ENCODE measurements at regions not wholly inside any gene's neighbourhood (a gene's known extent, or its start where the extent isn't known, plus 50 kb on each side); places are given as distances from the start of the nearest gene placed in this dataset.
"Not testable (repeated sequence)": the region's sequence is repeated elsewhere in the genome, so short reads cannot be mapped to it uniquely, and the experiment has no call there.

GRCh38 chr13:88704600-88705275 is 1033.6 kb downstream of the SLITRK5 start:
- no peak for DNase-seq (ENCODE audit: low read depth)

DNA sequence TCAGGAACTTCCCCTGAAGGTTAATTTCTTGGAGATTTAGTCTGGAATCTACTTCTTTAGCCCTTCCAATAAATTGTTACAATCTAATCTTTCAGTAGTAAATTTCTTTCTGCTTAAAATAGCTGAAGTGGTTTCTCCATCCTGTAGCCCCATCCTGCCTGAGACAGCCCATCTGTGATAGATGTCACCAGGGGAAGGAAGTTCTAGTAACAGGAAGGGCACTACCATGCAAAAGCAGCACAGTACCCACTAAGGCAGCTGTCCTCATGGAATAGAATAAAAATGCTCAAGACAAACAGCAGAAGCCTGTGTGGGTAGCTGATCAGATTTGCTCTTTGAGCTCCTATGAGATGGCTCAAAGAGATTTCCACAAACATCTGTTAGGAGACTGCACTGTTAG is 1036.5 kb downstream of the SLITRK5 start:
- DNase-seq (ENCODE audit: low read depth), result no peak

DNA sequence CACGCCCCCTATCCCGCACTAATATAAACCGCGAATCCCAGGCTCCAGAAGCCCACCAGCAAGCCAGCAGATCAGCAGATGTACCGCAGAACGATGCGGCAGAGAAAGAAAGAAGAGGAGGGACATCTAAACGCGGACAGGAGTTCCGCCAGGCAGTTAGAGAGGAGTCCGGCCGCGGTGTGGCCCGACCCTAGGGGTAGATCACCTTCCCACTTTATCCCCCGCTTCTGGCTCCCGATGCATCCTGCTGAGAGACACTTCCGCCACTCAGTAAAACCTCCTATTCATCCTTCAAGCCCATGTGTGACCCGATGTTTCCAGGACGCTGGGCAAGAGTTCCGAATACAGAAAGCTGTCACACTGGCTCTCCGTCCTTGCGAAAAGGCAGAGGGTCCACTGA is 1046.8 kb downstream of the SLITRK5 start:
- no peak for DNase-seq (ENCODE audit: low read depth)

- DNase-seq (ENCODE audit: low read depth), result no peak
Observed at GRCh38 chr13:88718781-88719180, 1047.6 kb downstream of the SLITRK5 start.

DNA sequence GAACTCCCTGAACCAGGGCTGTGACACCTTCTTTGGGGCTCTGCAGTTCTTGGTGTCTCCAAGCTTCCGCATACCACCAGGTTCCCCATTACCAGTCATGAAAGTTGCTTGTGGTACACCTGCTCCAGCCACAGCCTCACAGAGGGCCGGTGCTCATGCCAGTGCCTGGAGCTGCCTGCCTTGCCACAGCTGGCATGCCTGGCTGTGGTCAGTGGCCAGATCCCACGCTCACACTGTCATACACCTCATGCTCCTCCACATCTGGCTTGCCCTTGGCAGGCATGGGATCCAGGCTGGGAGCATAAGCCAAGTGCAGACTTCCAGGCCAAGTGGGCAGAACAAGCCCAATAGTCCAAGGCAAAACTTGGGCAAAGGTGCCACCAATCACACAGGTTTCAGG is 1054.9 kb downstream of the SLITRK5 start:
- no peak for DNase-seq (ENCODE audit: low read depth)

GRCh38 chr13:88727236-88727635 is 1056.1 kb downstream of the SLITRK5 start:
- DNase-seq (ENCODE audit: low read depth), result not testable (repeated sequence)

GRCh38 chr13:88729605-88730004 is 1058.4 kb downstream of the SLITRK5 start:
- no peak for DNase-seq (ENCODE audit: low read depth)

- DNase-seq (ENCODE audit: low read depth), result no peak
Observed at GRCh38 chr13:88736026-88736425, 1064.9 kb downstream of the SLITRK5 start.

GRCh38 chr13:88739195-88739594 is 1068.0 kb downstream of the SLITRK5 start:
- DNase-seq (ENCODE audit: low read depth), result no peak

DNA sequence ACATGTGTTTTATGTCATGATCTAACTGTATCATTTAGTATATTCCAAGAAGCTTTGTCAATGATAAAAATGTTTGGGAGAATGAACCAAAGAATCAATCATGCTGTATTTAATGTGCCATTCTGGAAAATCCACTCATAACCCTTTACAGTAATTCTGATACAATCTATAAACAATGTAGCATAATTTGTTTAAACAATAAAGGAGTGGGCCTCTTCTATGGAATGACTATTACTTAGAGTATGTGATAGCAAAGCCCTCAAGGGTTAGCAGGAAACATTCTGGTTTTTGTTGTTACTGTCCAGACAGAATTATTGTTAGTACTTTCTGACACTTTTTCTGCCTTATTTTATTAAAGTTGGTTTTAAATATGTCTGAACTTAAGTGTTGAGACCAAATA is 1073.1 kb downstream of the SLITRK5 start:
- no peak for DNase-seq (ENCODE audit: low read depth)

GRCh38 chr13:88745011-88745410 is 1073.8 kb downstream of the SLITRK5 start:
- DNase-seq (ENCODE audit: low read depth), result no peak

GRCh38 chr13:88752041-88752440 is 1080.9 kb downstream of the SLITRK5 start:
- DNase-seq (ENCODE audit: low read depth), result no peak

- no peak for DNase-seq (ENCODE audit: low read depth)
Observed at GRCh38 chr13:88754141-88754540, 1083.0 kb downstream of the SLITRK5 start.

DNA sequence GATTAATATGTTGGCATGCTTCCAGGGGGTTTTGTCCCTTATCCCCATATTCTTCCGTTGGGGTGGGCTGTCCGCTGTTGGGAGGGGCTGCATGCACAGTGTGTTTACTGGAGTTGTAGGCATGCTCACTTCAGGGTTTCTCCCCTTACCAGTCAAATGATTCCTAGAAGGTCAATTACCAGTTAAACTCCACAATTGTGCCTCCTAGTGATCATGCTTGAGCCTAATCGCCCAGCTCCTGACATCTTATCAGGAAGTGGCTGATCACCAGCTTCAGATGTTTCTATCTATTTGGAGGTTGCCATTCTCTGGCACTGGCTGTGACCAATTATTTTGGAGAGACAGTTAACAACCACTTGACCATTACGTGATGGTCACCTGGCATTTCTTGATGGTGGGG is 1090.0 kb downstream of the SLITRK5 start:
- no peak for DNase-seq (ENCODE audit: low read depth)

- DNase-seq (ENCODE audit: low read depth), result no peak
Observed at GRCh38 chr13:88764103-88764502, 1092.9 kb downstream of the SLITRK5 start.

GRCh38 chr13:88800505-88800904 is 1129.3 kb downstream of the SLITRK5 start:
- DNase-seq (ENCODE audit: low read depth), result no peak

DNA sequence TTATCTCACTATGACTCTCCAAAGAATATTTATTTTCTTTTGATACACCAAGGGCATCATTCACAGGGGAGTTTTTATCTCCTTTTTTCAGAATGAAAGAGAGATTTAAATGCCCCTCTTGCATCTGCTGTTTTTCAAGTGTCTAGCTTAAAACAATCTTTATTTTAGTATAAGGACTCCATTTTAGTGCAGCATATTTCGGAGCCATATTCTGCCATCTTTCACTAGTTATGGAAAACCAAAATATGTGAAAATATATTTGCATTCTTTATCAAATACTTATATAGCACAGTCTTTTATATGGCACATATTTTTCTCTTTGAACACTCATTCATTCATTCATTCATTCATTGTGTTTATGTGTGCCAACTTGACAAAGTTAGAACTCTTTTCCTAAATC is 1130.2 kb downstream of the SLITRK5 start:
- DNase-seq (ENCODE audit: low read depth), result no peak

DNA sequence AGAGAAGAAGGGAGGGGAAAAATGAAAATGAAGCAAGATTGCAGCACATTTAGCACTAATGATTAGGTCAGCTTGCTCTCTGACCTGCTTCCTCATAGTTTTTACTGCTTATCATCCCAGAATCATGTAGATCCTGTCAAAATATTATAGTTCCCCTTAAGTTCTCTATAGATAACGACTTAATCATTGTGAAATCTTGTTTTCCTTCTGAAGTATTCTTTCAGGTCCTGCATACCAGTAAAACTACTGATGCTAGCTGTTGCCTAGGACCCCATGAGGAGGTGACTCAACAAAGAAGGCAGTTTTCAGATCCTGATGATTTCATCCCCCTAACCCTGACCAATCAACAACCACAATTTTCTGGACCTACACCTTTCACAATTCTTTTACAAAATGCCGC is 1131.7 kb downstream of the SLITRK5 start:
- no peak for DNase-seq (ENCODE audit: low read depth)

GRCh38 chr13:88806438-88806837 is 1135.3 kb downstream of the SLITRK5 start:
- no peak for DNase-seq (ENCODE audit: low read depth)

- no peak for DNase-seq (ENCODE audit: low read depth)
Observed at GRCh38 chr13:88817560-88817959, 1146.4 kb downstream of the SLITRK5 start.

GRCh38 chr13:88823114-88823513 is 1151.9 kb downstream of the SLITRK5 start:
- DNase-seq (ENCODE audit: low read depth), result no peak

DNA sequence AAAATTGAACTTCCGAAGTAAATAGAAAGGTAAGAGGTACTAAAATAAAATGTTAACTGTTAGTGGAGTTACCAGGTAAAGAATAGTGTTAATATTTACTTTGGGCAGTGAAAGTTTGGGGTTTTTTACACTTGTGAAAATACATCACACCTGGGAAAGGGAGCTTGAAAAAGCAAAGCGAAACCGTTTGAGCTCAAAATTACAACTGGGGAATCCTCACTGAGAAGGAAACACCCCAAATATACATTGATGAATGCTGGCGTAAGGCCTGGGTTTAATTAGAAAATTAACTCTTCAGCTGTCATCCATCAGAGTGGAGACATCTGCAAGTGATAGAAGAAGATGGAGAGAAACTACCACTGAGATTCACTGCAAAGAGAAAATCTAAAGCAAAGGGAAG is 1153.0 kb downstream of the SLITRK5 start:
- DNase-seq (ENCODE audit: low read depth), result no peak

DNA sequence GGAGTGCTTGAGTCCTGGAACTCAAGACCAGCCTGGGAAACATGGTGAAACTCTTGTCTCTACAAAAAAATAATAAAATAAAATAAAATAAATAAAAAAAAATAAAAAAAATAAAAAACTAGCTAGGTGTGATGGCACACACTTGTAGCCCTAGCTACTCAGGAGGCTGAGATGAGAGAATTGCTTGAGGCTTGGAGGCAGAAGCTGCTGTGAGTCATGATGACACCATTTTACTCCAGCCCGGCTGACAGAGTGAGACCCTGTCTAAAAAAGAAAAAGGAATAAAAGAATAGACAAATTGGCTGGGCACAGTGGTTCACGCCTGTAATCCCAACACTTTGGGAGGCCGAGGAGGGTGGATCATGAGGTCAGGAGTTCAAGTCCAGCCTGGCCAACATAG is 1168.9 kb downstream of the SLITRK5 start:
- DNase-seq (ENCODE audit: low read depth), result no peak

DNA sequence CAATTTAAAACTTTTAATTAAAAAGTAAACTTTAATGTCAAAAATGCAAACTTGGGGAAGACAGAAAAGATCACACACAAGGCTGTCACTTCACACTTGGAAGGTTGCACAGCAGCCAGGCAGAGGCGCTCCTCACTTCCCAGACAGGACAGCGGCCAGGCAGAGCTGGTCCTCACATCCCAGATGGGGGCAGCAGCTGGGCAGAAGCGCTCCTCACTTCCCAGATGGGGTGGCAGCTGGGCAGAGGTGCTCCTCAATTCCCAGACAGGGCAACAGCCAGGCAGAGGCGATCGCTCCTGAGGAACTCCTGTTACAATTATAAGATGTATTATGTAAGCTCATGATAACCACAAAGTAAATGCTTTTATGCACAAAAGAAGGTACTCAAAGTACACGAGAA is 1181.1 kb downstream of the SLITRK5 start:
- not testable (repeated sequence) for DNase-seq (ENCODE audit: low read depth)
